Left hindlimb (tissue), 1 donor: ENCODE measurements at regions not wholly inside any gene's neighbourhood (a gene's known extent, or its start where the extent isn't known, plus 50 kb on each side); places are given as distances from the start of the nearest gene placed in this dataset.

ENCODE experiments used
- DNase-seq: peaks from one replicate; pipeline ENCODE4 v3.0.0-alpha.2; 2018

GRCh38 chr2:145325485-145325884, 805.6 kb upstream of the ZEB2 start:
- no peak for DNase-seq

GRCh38 chr2:145324748-145325147, 804.8 kb upstream of the ZEB2 start:
- DNase-seq, result no peak

- DNase-seq, result no peak
Observed at GRCh38 chr2:145323512-145323911, 803.6 kb upstream of the ZEB2 start.

- no peak for DNase-seq
Observed at GRCh38 chr2:145321344-145321743, 801.4 kb upstream of the ZEB2 start.

- DNase-seq, result no peak
Observed at GRCh38 chr2:145316496-145316895, 796.6 kb upstream of the ZEB2 start.

- no peak for DNase-seq
Observed at GRCh38 chr2:145315053-145315452, 795.1 kb upstream of the ZEB2 start.

- no peak for DNase-seq
Observed at GRCh38 chr2:145314119-145314633, 794.3 kb upstream of the ZEB2 start.

GRCh38 chr2:145305889-145306288, 786.0 kb upstream of the ZEB2 start:
- DNase-seq, result no peak

GRCh38 chr2:145304501-145304900, 784.6 kb upstream of the ZEB2 start:
- no peak for DNase-seq

GRCh38 chr2:145303536-145303935, 783.6 kb upstream of the ZEB2 start:
- DNase-seq, result no peak

- peak; percentile 30 for DNase-seq
Observed at GRCh38 chr2:145302886-145303285, 783.0 kb upstream of the ZEB2 start.

GRCh38 chr2:145302451-145302850, 782.5 kb upstream of the ZEB2 start:
- DNase-seq, result no peak

GRCh38 chr2:145299368-145299767, 779.4 kb upstream of the ZEB2 start:
- DNase-seq, result no peak

GRCh38 chr2:145292166-145292565, 772.2 kb upstream of the ZEB2 start:
- no peak for DNase-seq

GRCh38 chr2:145290986-145291385, 771.1 kb upstream of the ZEB2 start:
- no peak for DNase-seq

GRCh38 chr2:145289946-145290345, 770.0 kb upstream of the ZEB2 start:
- no peak for DNase-seq

GRCh38 chr2:145288650-145289496, 769.0 kb upstream of the ZEB2 start:
- no peak for DNase-seq

GRCh38 chr2:145287736-145288135, 767.8 kb upstream of the ZEB2 start:
- no peak for DNase-seq

GRCh38 chr2:145286716-145287275, 766.9 kb upstream of the ZEB2 start:
- DNase-seq, result no peak

- no peak for DNase-seq
Observed at GRCh38 chr2:145284551-145284950, 764.6 kb upstream of the ZEB2 start.

- DNase-seq, result no peak
Observed at GRCh38 chr2:145283131-145283530, 763.2 kb upstream of the ZEB2 start.

GRCh38 chr2:145277922-145278321, 758.0 kb upstream of the ZEB2 start:
- no peak for DNase-seq

- DNase-seq, result no peak
Observed at GRCh38 chr2:145273840-145274239, 753.9 kb upstream of the ZEB2 start.

- DNase-seq, result no peak
Observed at GRCh38 chr2:145268931-145269330, 749.0 kb upstream of the ZEB2 start.
